Left lung (tissue), 4 donors: ENCODE measurements at regions not wholly inside any gene's neighbourhood (a gene's known extent, or its start where the extent isn't known, plus 50 kb on each side); places are given as distances from the start of the nearest gene placed in this dataset.

ENCODE experiments used
- ATAC-seq: fragments of 200-7000 bp; cut with Tn5 transposase; one replicate; pipeline ENCODE4 v1.9.1; 2020; ENCODE audit warnings: moderate library complexity
- DNase-seq, 4 donors: peaks; one replicate each; pipeline ENCODE4 v3.0.0-alpha.2; 2013 to 2020
- H3K27ac ChIP-seq, 2 donors: fragments of 200-600 bp; sonication (generic) in 1 of 2; one replicate each; pipeline versions ENCODE4 v1.5.0 to v1.8.0; 2020 to 2021
- H3K27me3 ChIP-seq, 2 donors: fragments of 200-600 bp; sonication (generic) in 1 of 2; one replicate each; pipeline versions ENCODE4 v1.5.0 to v1.8.0; 2020 to 2021
- H3K36me3 ChIP-seq, 2 donors: fragments of 200-600 bp; sonication (generic) in 1 of 2; one replicate each; pipeline versions ENCODE4 v1.5.0 to v1.8.0; 2020 to 2021
- H3K4me1 ChIP-seq, 2 donors: fragments of 200-600 bp; one replicate each; pipeline ENCODE4 v1.8.0; 2021
- H3K4me3 ChIP-seq, 2 donors: fragments of 200-600 bp; sonication (generic) in 1 of 2; one replicate each; pipeline versions ENCODE4 v1.5.0 to v1.8.0; 2020 to 2021; ENCODE audit warnings: mild to moderate bottlenecking in 1 of 2
- H3K9me3 ChIP-seq, 2 donors: fragments of 200-600 bp; sonication (generic) in 1 of 2; one replicate each; pipeline versions ENCODE4 v1.5.0 to v1.8.0; 2020 to 2021
- CTCF ChIP-seq, 2 donors: fragments of 200-600 bp; sonication (generic) in 1 of 2; IDR thresholded peaks; one replicate each; pipeline versions ENCODE4 v1.5.0 to v1.8.0; 2021; ENCODE audit warnings: antibody characterized with exemption in 2 of 2
- intact Hi-C, 2 donors: fragments of 100-400 bp; cut with DNase I; formaldehyde crosslinking; loops; one replicate each; pipeline versions ENCODE4 v1.11.2 to v1.14.2; 2022
- donor health status: DM: no; HTN: yes; CAD: no.
- donor health status: DM: no; HTN: no; CAD: no.

GRCh38 chr1:229885568-229886495 is 181.2 kb upstream of the GALNT2 start:
- no peak for TF ChIP-seq CTCF (IDR thresholded peaks at IDR 0.05)
- Histone ChIP-seq H3K27ac (no peak overlapping the region), H3K36me3 (no peaks in the 10 kb centered on the region), H3K27me3 (peaks cover 0 to 4% of the 10 kb centered on the region in 2 donors), H3K9me3 (no peaks in the 10 kb centered on the region), H3K4me1 (no peaks in the 10 kb centered on the region), H3K4me3 (no peak overlapping the region)
- DNase-seq (no peak), ATAC-seq (no peak)
- intact Hi-C loops: no loop called here

GRCh38 chr1:229886636-229887035 is 180.4 kb upstream of the GALNT2 start:
- Histone ChIP-seq H3K27me3 (no peaks in the 10 kb centered on the region), H3K27ac (no peak overlapping the region), H3K9me3 (no peaks in the 10 kb centered on the region), H3K36me3 (no peaks in the 10 kb centered on the region), H3K4me1 (no peaks in the 10 kb centered on the region), H3K4me3 (no peak overlapping the region)
- no peak for ATAC-seq
- no peak for DNase-seq
- TF ChIP-seq CTCF (IDR thresholded peaks at IDR 0.05): no peak
- intact Hi-C loops: no loop called here

- H3K9me3 ChIP-seq: no peaks in the 10 kb centered on the region
- no peaks in the 10 kb centered on the region for H3K27me3 ChIP-seq
- TF ChIP-seq CTCF (IDR thresholded peaks at IDR 0.05): no peak
- intact Hi-C loops: no loop called here
- DNase-seq: no peak
- no peak overlapping the region for H3K4me3 ChIP-seq
- ATAC-seq: no peak
- H3K4me1 ChIP-seq: no peaks in the 10 kb centered on the region
- H3K27ac ChIP-seq: no peak overlapping the region
- H3K36me3 ChIP-seq: no peaks in the 10 kb centered on the region
Observed at GRCh38 chr1:229887043-229887822, 179.8 kb upstream of the GALNT2 start.

GRCh38 chr1:229888157-229888556 is 178.9 kb upstream of the GALNT2 start:
- ATAC-seq: no peak
- H3K4me1 ChIP-seq: no peaks in the 10 kb centered on the region
- no peak overlapping the region for H3K27ac ChIP-seq
- intact Hi-C loops: no loop called here
- no peak for TF ChIP-seq CTCF (IDR thresholded peaks at IDR 0.05)
- no peaks in the 10 kb centered on the region for H3K9me3 ChIP-seq
- no peak overlapping the region for H3K4me3 ChIP-seq
- no peaks in the 10 kb centered on the region for H3K36me3 ChIP-seq
- H3K27me3 ChIP-seq: no peaks in the 10 kb centered on the region
- DNase-seq: no peak

GRCh38 chr1:229888561-229889001 is 178.5 kb upstream of the GALNT2 start:
- intact Hi-C loops: no loop called here

More at GRCh38 chr1:229888561-229889001, 178.5 kb upstream of the GALNT2 start:
- H3K36me3 ChIP-seq: no peaks in the 10 kb centered on the region
- H3K4me3 ChIP-seq: no peak overlapping the region
- H3K27me3 ChIP-seq: peaks cover 0 to 2% of the 10 kb centered on the region in 2 donors
- ATAC-seq: no peak
- H3K4me1 ChIP-seq: no peaks in the 10 kb centered on the region
- no peaks in the 10 kb centered on the region for H3K9me3 ChIP-seq
- H3K27ac ChIP-seq: no peak overlapping the region
- TF ChIP-seq CTCF (IDR thresholded peaks at IDR 0.05): no peak
- DNase-seq: no peak
